Lung (tissue), 11 donors: ENCODE measurements at regions not wholly inside any gene's neighbourhood (a gene's known extent, or its start where the extent isn't known, plus 50 kb on each side); places are given as distances from the start of the nearest gene placed in this dataset.

ENCODE experiments used
- ATAC-seq: fragments of 200-7000 bp; cut with Tn5 transposase; one replicate; pipeline ENCODE4 v1.9.1; 2020; ENCODE audit warnings: moderate number of reproducible peaks; ENCODE audit not compliant: insufficient read depth, low FRiP score
- DNase-seq, 3 donors: peaks; one replicate each; pipeline ENCODE4 v3.0.0-alpha.2; 2013 to 2017
- H3K27ac ChIP-seq, 2 donors: one replicate each; pipeline ENCODE4 v1.5.1; 2013; ENCODE audit warnings: mild to moderate bottlenecking in 2 of 2, moderate library complexity in 2 of 2, control low read depth in 1 of 2, inconsistent platforms in 1 of 2, low read depth in 1 of 2, low read length in 1 of 2
- H3K27me3 ChIP-seq, 3 donors: one replicate each; pipeline ENCODE4 v1.5.1; 2013; ENCODE audit warnings: low read length in 2 of 3; ENCODE audit not compliant: control insufficient read depth in 3 of 3, insufficient read depth in 3 of 3
- H3K36me3 ChIP-seq, 4 donors: one replicate each; pipeline ENCODE4 v1.5.1; 2013; ENCODE audit warnings: low read length in 4 of 4, mild to moderate bottlenecking in 1 of 4, moderate library complexity in 1 of 4; ENCODE audit not compliant: control insufficient read depth in 4 of 4, insufficient read depth in 4 of 4
- H3K4me1 ChIP-seq, 5 donors: one replicate each; pipeline ENCODE4 v1.5.1; 2013; ENCODE audit warnings: low read length in 5 of 5, mild to moderate bottlenecking in 2 of 5, moderate library complexity in 1 of 5; ENCODE audit not compliant: control insufficient read depth in 5 of 5, insufficient read depth in 5 of 5
- H3K4me3 ChIP-seq: one replicate; pipeline ENCODE4 v1.5.1; 2013; ENCODE audit warnings: mild to moderate bottlenecking, control low read depth, moderate library complexity
- H3K9ac ChIP-seq, 2 donors: one replicate each; pipeline ENCODE4 v1.5.1; 2013; ENCODE audit warnings: low read length in 2 of 2, control low read depth in 1 of 2; ENCODE audit not compliant: insufficient read depth in 1 of 2
- H3K9me3 ChIP-seq, 4 donors: one replicate each; pipeline ENCODE4 v1.5.1; 2013; ENCODE audit warnings: low read length in 3 of 4, mild to moderate bottlenecking in 1 of 4, moderate library complexity in 1 of 4; ENCODE audit not compliant: control insufficient read depth in 4 of 4, insufficient read depth in 3 of 4
- WGBS, 2 donors: extraction: QIAGEN DNeasy Blood & Tissue Kit; methylation state at CpG; one replicate each; pipeline ENCODE4 v1.1.7; 2013; 5-methylcytosine and 5-hydroxymethylcytosine counted together
- TF ChIP-seq, protein P1 (sequence below): IDR thresholded peaks from 2 replicates; pipeline ENCODE4 v1.5.1; 2012; ENCODE audit warnings: mild to moderate bottlenecking; ENCODE audit errors: control extremely low read depth, extremely low read depth
- donor health status: control.
- donor health status: control.
- donor health status: Bipolar disorder and iron deficiency.
- donor health status: healthy.
- donor health status: DM: yes; HTN: yes; CAD: no.

DNA sequence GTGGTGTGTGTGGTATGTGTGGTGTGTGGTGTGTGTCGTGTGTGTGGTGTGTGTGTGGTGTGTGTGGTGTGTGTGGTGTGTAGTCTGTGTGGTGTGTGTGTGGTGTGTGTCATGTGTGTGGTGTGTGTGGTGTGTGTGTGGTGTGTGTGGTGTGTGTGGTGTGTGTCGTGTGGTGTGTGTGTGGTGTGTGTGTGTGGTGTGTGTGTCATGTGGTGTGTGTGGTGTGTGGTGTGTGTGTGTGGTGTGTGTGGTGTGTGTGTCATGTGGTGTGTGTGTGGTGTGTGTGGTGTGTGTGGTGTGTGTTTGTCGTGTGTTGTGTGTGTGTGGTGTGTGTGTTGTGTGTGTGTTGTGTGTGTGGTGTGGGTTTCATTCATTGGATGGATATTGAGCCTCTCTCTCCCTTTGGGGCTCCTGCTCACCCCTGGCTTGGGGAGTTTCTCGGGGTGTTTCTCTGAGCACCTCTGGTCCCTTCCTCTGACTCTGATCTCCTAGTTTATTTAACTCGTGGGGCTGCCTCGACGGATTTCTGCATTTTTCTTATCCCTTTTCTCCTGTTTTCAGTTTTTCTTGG is 145.8 kb downstream of the DNAJB6 start:
- TF ChIP-seq, protein P1, sequence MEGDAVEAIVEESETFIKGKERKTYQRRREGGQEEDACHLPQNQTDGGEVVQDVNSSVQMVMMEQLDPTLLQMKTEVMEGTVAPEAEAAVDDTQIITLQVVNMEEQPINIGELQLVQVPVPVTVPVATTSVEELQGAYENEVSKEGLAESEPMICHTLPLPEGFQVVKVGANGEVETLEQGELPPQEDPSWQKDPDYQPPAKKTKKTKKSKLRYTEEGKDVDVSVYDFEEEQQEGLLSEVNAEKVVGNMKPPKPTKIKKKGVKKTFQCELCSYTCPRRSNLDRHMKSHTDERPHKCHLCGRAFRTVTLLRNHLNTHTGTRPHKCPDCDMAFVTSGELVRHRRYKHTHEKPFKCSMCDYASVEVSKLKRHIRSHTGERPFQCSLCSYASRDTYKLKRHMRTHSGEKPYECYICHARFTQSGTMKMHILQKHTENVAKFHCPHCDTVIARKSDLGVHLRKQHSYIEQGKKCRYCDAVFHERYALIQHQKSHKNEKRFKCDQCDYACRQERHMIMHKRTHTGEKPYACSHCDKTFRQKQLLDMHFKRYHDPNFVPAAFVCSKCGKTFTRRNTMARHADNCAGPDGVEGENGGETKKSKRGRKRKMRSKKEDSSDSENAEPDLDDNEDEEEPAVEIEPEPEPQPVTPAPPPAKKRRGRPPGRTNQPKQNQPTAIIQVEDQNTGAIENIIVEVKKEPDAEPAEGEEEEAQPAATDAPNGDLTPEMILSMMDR: no peak
- H3K27me3 ChIP-seq: peaks cover 0 to 12% (median 0%) of the 10 kb centered on the region in 3 donors
- ATAC-seq (no peak), DNase-seq (no peak)
- peaks cover 0 to 2% (median 0%) of the 10 kb centered on the region in 4 donors for H3K9me3 ChIP-seq
- H3K27ac ChIP-seq: no peak overlapping the region
- no peak overlapping the region for H3K4me3 ChIP-seq
- H3K4me1 ChIP-seq: no peaks in the 10 kb centered on the region
- H3K9ac ChIP-seq: no peak overlapping the region
- WGBS, 2 donors: 53 to 67% methylated on average over 5 to 7 of the region's 7 CpGs
- no peaks in the 10 kb centered on the region for H3K36me3 ChIP-seq

DNA sequence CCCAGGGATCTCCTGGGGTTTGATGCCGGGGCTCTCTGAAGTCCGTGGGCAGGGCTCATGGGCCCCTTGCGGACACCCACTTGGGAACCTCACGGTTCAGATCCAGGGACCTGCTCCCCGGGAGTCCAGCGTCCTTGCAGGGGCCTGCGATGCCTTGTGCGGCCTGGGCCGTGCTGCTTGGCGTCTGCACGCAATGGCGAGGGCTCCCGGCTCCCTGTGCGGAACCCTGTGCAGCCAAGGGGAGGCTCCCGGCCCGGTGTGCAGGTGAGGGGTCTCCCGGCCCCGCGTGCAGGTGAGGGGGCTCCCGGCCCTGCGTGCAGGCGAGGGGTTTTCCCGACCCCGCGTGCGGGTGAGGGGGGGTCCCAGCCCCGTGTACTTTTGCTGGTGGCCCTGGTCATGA is 146.7 kb downstream of the DNAJB6 start:
- peak in 1 of 3 donors; percentile 10 for DNase-seq
- WGBS, 2 donors: 73 to 78% methylated on average over 27 of the region's 27 CpGs

DNA sequence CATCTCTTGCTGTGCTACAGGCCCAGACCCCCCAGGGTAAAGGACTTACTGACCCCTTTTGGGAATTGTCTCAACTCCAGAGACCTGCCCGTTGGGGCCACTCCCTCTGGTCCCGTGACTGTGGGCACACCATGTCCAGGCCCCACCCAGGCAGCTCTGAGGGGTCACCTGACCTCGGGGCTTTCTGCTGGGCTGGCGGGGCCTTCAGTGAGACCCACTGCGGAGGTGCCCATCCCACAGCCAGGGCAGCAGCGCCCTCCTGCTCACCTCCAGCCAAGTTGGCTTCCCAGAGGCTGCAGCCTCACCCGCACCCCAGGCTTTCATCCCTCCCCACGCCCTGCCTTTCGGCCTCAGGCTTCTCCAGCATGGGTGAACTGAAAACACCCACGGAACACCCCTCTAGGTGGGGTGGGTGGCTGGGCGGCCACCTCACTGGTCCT is 147.2 kb downstream of the DNAJB6 start:
- peaks cover 0 to 12% (median 0%) of the 10 kb centered on the region in 3 donors for H3K27me3 ChIP-seq
- H3K4me1 ChIP-seq: no peaks in the 10 kb centered on the region
- H3K9me3 ChIP-seq: peaks cover 0 to 2% (median 0%) of the 10 kb centered on the region in 4 donors
- H3K9ac ChIP-seq: no peak overlapping the region
- ATAC-seq (no peak), DNase-seq (no peak)
- WGBS, 2 donors: 84 to 86% methylated on average over 11 of the region's 11 CpGs
- no peak overlapping the region for H3K27ac ChIP-seq
- TF ChIP-seq, protein P1: no peak
- no peak overlapping the region for H3K4me3 ChIP-seq
- H3K36me3 ChIP-seq: no peaks in the 10 kb centered on the region

More for the DNA sequence above, 146.7 kb downstream of the DNAJB6 start:
- no peak for ATAC-seq
- Histone ChIP-seq H3K27ac (no peak overlapping the region), H3K4me1 (no peaks in the 10 kb centered on the region), H3K27me3 (peaks cover 0 to 12% (median 0%) of the 10 kb centered on the region in 3 donors), H3K9ac (no peak overlapping the region), H3K9me3 (peaks cover 0 to 2% (median 0%) of the 10 kb centered on the region in 4 donors), H3K36me3 (no peaks in the 10 kb centered on the region), H3K4me3 (no peak overlapping the region)
- TF ChIP-seq, protein P1: no peak
